ENCODE measurements at regions not wholly inside any gene's neighbourhood (a gene's known extent, or its start where the extent isn't known, plus 50 kb on each side); places are given as distances from the start of the nearest gene placed in this dataset.

- H3K4me3 Mint-ChIP-seq = no peak overlapping the region
- ATAC-seq = no peak
- no peaks in the 10 kb centered on the region for H3K36me3 Mint-ChIP-seq (ENCODE audit: low read depth)
These were observed 101.8 kb upstream of the NHSL1 start for GRCh38 chr6:138601128-138601527.

More at GRCh38 chr6:138601128-138601527, 101.8 kb upstream of the NHSL1 start:
- Histone ChIP-seq H3K4me2 (no peak overlapping the region), H2AFZ (no peak overlapping the region), H3K9me2 (ENCODE audit: insufficient read depth) (no peaks in the 10 kb centered on the region), H3K27me3 (ENCODE audit: insufficient read depth) (no peaks in the 10 kb centered on the region), H4K20me1 (replicated peaks; ENCODE audit: insufficient read depth) (no peaks in the 10 kb centered on the region; the same call in 1 of the 2 replicates), H3K4me3 (no peak overlapping the region), H3F3A (replicated peaks; ENCODE audit: low read depth) (no peaks in the 10 kb centered on the region), H3K27ac (ENCODE audit: low read depth) (no peak overlapping the region), H3K36me3 (ENCODE audit: insufficient read depth) (no peaks in the 10 kb centered on the region), H3K4me1 (ENCODE audit: insufficient read depth) (peaks cover 22% of the 10 kb centered on the region; the same call in 1 of the 2 replicates), H3K79me2 (replicated peaks; ENCODE audit: insufficient read depth) (peaks cover 28% of the 10 kb centered on the region)
- H3K27ac Mint-ChIP-seq = no peak overlapping the region
- no peaks in the 10 kb centered on the region; the same call in 2 of the 3 replicates for H3K9me3 Mint-ChIP-seq
- TF ChIP-seq NANOG (IDR thresholded peaks at IDR 0.05; ENCODE audit: borderline replicate concordance) (no peak), EZH2phosphoT487 (IDR thresholded peaks at IDR 0.05; ENCODE audit: unreplicated experiment) (no peak), EZH2 (IDR thresholded peaks at IDR 0.05; ENCODE audit: low read depth, unreplicated experiment) (no peak), POLR2AphosphoS5 (IDR thresholded peaks at IDR 0.05; ENCODE audit: low read depth) (no peak), ZNF114 (CRISPR knock-in tag; IDR thresholded peaks at IDR 0.05) (no peak), STAT1 (IDR thresholded peaks at IDR 0.05; ENCODE audit: unreplicated experiment) (no peak), CTCF (conservative IDR thresholded peaks at IDR 0.05; ENCODE audit: low read depth in 2 of 2) (no peak), ZNF462 (CRISPR knock-in tag; IDR thresholded peaks at IDR 0.05) (no peak), JUNB (IDR thresholded peaks at IDR 0.05; ENCODE audit: unreplicated experiment) (no peak), CREB1 (CRISPR knock-in tag; IDR thresholded peaks at IDR 0.05; ENCODE audit: low read depth) (no peak)
- no peaks in the 10 kb centered on the region for H3K27me3 Mint-ChIP-seq (ENCODE audit: insufficient read depth, low read depth, poor library complexity)
- H3K4me1 Mint-ChIP-seq = peaks cover 27% of the 10 kb centered on the region
- DNase-seq (ENCODE audit: low spot score) = no peak

Data from GM23338 (cell line).